HepG2 (cell line): ENCODE measurements at regions not wholly inside any gene's neighbourhood (a gene's known extent, or its start where the extent isn't known, plus 50 kb on each side); places are given as distances from the start of the nearest gene placed in this dataset.

Experiments
- ATAC-seq: fragments of 200-7000 bp; cut with Tn5 transposase; 3 replicates; pipeline ENCODE4 v1.9.1; 2020; ENCODE audit warnings: mild to moderate bottlenecking, moderate library complexity
- BruUV-seq: library from RNA; stranded (reverse); fragments of 400-500 nt; replicated peaks from 2 replicates; lab custom pipeline; 2021; lab: Mats Ljungman, UMichigan
- CTCF ChIA-PET: fragments of 300-600 bp; formaldehyde crosslinking; extraction: SDS; loops from one replicate; lab custom pipeline; 2021; ENCODE audit warnings: low total read pairs, inconsistent platforms, low intra/inter-chr PET ratio; lab: Yijun Ruan, JAX
- POLR2A ChIA-PET: fragments of 350-600 bp; sonication (Branson Sonifier 250); formaldehyde crosslinking; loops from one replicate; lab custom pipeline; 2020; ENCODE audit warnings: antibody characterized with exemption, inconsistent platforms; lab: Yijun Ruan, JAX
- DNase-seq: peaks from one replicate; pipeline ENCODE4 v3.0.0-alpha.2; 2015; ENCODE audit warnings: low spot score
- FAIRE-seq: peaks from 3 replicates; lab custom pipeline; 2011; peaks lifted over from hg19 to GRCh38; lab: Jason Lieb, UNC
- H2AFZ ChIP-seq: one replicate; pipeline ENCODE4 v1.6.1; 2011; ENCODE audit warnings: low read length, inconsistent platforms
- H3K27ac ChIP-seq: fragments of 300-600 bp; 3 replicates; pipeline ENCODE4 v1.8.0; 2011; ENCODE audit warnings: mixed run types, mild to moderate bottlenecking, mixed read lengths, low read length, inconsistent platforms; ENCODE audit not compliant: insufficient read depth; ENCODE audit errors: extremely low read length
- H3K27me3 ChIP-seq, 2 experiments: fragments of 200-600 bp in 1 of 2; 2 replicates in 1 of 2; 3 replicates in 1 of 2; pipeline versions ENCODE4 v1.6.0 to v1.8.0; 2011; ENCODE audit warnings: low read length in 2 of 2, mild to moderate bottlenecking in 2 of 2, moderate library complexity in 2 of 2, inconsistent platforms in 1 of 2; ENCODE audit not compliant: insufficient read depth in 2 of 2, control insufficient read depth in 1 of 2
- H3K36me3 ChIP-seq, 2 experiments: fragments of 200-600 bp in 1 of 2; replicated peaks in 1 of 2; 2 replicates in 1 of 2; 3 replicates in 1 of 2; pipeline versions ENCODE4 v1.5.1 to v1.8.0; 2011; ENCODE audit warnings: low read length in 2 of 2, inconsistent platforms in 1 of 2; ENCODE audit not compliant: insufficient read depth in 2 of 2, control insufficient read depth in 1 of 2
- H3K4me1 ChIP-seq: 2 replicates; pipeline ENCODE4 v1.5.1; 2012; ENCODE audit warnings: low read length, inconsistent platforms; ENCODE audit not compliant: insufficient read depth
- H3K4me2 ChIP-seq: 2 replicates; pipeline ENCODE4 v1.6.0; 2011; ENCODE audit warnings: low read depth, low read length, inconsistent platforms
- H3K4me3 ChIP-seq, 3 experiments: fragments of 200-600 bp in 1 of 3; sonication (generic), shearing (Covaris generic) in 1 of 3; replicated peaks in 1 of 3; 2 replicates each; pipeline ENCODE4 v1.5.1; 2011 to 2016; ENCODE audit warnings: low read length in 3 of 3, inconsistent platforms in 2 of 3, low read depth in 2 of 3, mild to moderate bottlenecking in 2 of 3, control low read depth in 1 of 3, mixed read lengths in 1 of 3; ENCODE audit not compliant: insufficient read depth in 1 of 3
- H3K79me2 ChIP-seq: one replicate; pipeline ENCODE4 v1.6.1; 2011; ENCODE audit warnings: low read length, inconsistent platforms; ENCODE audit not compliant: insufficient read depth
- H3K9ac ChIP-seq: 2 replicates; pipeline ENCODE4 v1.6.0; 2011; ENCODE audit warnings: mild to moderate bottlenecking, low read depth, low read length, inconsistent platforms; ENCODE audit not compliant: insufficient read depth
- H3K9me3 ChIP-seq: 2 replicates; pipeline ENCODE4 v1.5.1; 2012; ENCODE audit warnings: mild to moderate bottlenecking, low read length
- H4K20me1 ChIP-seq: 2 replicates; pipeline ENCODE4 v1.6.0; 2011; ENCODE audit warnings: inconsistent platforms, mild to moderate bottlenecking, low read length, moderate library complexity; ENCODE audit not compliant: insufficient read depth
- ATRX ChIP-seq: sonication (generic); formaldehyde crosslinking; IDR thresholded peaks from 2 replicates; pipeline ENCODE4 v1.4.0; 2020; ENCODE audit warnings: missing genetic modification reagents, borderline replicate concordance
- CBX1 ChIP-seq: IDR thresholded peaks from one replicate; pipeline ENCODE4 v1.6.1; 2016; ENCODE audit warnings: antibody characterized with exemption, low read depth
- CERS6 ChIP-seq: sonication (generic); formaldehyde crosslinking; IDR thresholded peaks from 2 replicates; pipeline ENCODE4 v1.5.0; 2020; ENCODE audit warnings: missing genetic modification reagents
- DPF2 ChIP-seq: sonication (generic); formaldehyde crosslinking; IDR thresholded peaks from 2 replicates; pipeline ENCODE4 v1.4.0; 2020; ENCODE audit warnings: mild to moderate bottlenecking, low read depth, missing genetic modification reagents, borderline replicate concordance
- HES4 ChIP-seq: sonication (generic); formaldehyde crosslinking; IDR thresholded peaks from 2 replicates; pipeline ENCODE4 v1.9.0; 2021; ENCODE audit warnings: mild to moderate bottlenecking, missing genetic modification reagents, borderline replicate concordance
- HMG20B ChIP-seq: conservative IDR thresholded peaks from 2 replicates; pipeline ENCODE4 v1.6.1; 2016; ENCODE audit warnings: missing genetic modification reagents, missing compliant biosample characterization
- HOXA7 ChIP-seq: sonication (generic); formaldehyde crosslinking; IDR thresholded peaks from 2 replicates; pipeline ENCODE4 v1.8.1; 2022; ENCODE audit warnings: mild to moderate bottlenecking, missing genetic modification reagents, moderate library complexity
- KAT8 ChIP-seq: IDR thresholded peaks from 2 replicates; pipeline ENCODE4 v1.6.1; 2016; ENCODE audit warnings: missing genetic modification reagents, missing compliant biosample characterization
- MAF1 ChIP-seq: sonication (generic); formaldehyde crosslinking; IDR thresholded peaks from 2 replicates; pipeline ENCODE4 v1.5.0; 2020; ENCODE audit warnings: missing genetic modification reagents, borderline replicate concordance
- NR2F1 ChIP-seq, 2 experiments: fragments of 450-650 bp in 1 of 2; formaldehyde crosslinking in 1 of 2; IDR thresholded peaks; 2 replicates each; pipeline versions ENCODE4 v1.5.0 to v1.6.1; 2016 to 2020; ENCODE audit warnings: mild to moderate bottlenecking in 1 of 2, missing compliant biosample characterization in 1 of 2, missing genetic modification reagents in 1 of 2, moderate library complexity in 1 of 2
- SATB2 ChIP-seq: sonication (generic); formaldehyde crosslinking; IDR thresholded peaks from 2 replicates; pipeline ENCODE4 v1.5.0; 2020; ENCODE audit warnings: missing genetic modification reagents
- SIN3A ChIP-seq: IDR thresholded peaks from 2 replicates; pipeline ENCODE4 v1.6.1; 2011; ENCODE audit warnings: low read depth, mild to moderate bottlenecking, control low read depth, low read length, borderline replicate concordance
- STAG1 ChIP-seq: sonication (generic); formaldehyde crosslinking; IDR thresholded peaks from 2 replicates; pipeline ENCODE4 v1.4.0; 2020; ENCODE audit warnings: missing genetic modification reagents
- STAT6 ChIP-seq: sonication (generic); formaldehyde crosslinking; IDR thresholded peaks from 2 replicates; pipeline ENCODE4 v1.4.0; 2020; ENCODE audit warnings: missing genetic modification reagents, mild to moderate bottlenecking, borderline replicate concordance
- ZNF3 ChIP-seq: IDR thresholded peaks from 2 replicates; pipeline ENCODE4 v1.7.0; 2017; ENCODE audit warnings: inconsistent platforms
- ZNF557 ChIP-seq: sonication (generic); formaldehyde crosslinking; IDR thresholded peaks from 2 replicates; pipeline ENCODE4 v1.4.0; 2020; ENCODE audit warnings: missing genetic modification reagents
- ZNF574 ChIP-seq: sonication (generic); formaldehyde crosslinking; IDR thresholded peaks from 2 replicates; pipeline ENCODE4 v1.4.0; 2020; ENCODE audit warnings: missing genetic modification reagents
- ZNF766 ChIP-seq: sonication (generic); formaldehyde crosslinking; IDR thresholded peaks from 2 replicates; pipeline ENCODE4 v1.5.0; 2020; ENCODE audit warnings: missing genetic modification reagents, borderline replicate concordance
- WGBS: methylation state at CpG from one replicate; pipeline ENCODE4 v1.1.6; 2017; ENCODE audit warnings: low lambda C conversion rate; 5-methylcytosine and 5-hydroxymethylcytosine counted together
- in situ Hi-C: cut with HindIII; loops from 2 replicates; pipeline ENCODE4 v1.10.0; 2017; ENCODE audit warnings: low pct_unique_long_range_greater_than_20kb; ENCODE audit not compliant: extremely low pct_ligation_motif_present
- intact Hi-C: fragments of 100-400 bp; cut with micrococcal nuclease; formaldehyde crosslinking; loops from one replicate; pipeline ENCODE4 v1.10.0; 2022; ENCODE audit not compliant: unreplicated experiment

GRCh38 chr2:40874380-40874779, 422.5 kb upstream of the SLC8A1 start:
- in situ Hi-C loops (no loop called here), intact Hi-C loops (no loop called here)
- no peak for FAIRE-seq
- Histone ChIP-seq H3K79me2 (no peaks in the 10 kb centered on the region), H2AFZ (no peak overlapping the region), H3K4me2 (no peak overlapping the region), H3K4me3 (no peak overlapping the region), H3K27me3 (no peaks in the 10 kb centered on the region), H3K36me3 (no peaks in the 10 kb centered on the region), H3K27ac (no peak overlapping the region), H4K20me1 (no peaks in the 10 kb centered on the region), H3K4me1 (no peaks in the 10 kb centered on the region), H3K9me3 (no peaks in the 10 kb centered on the region), H3K9ac (no peak overlapping the region)
- TF ChIP-seq ZNF557 (no peak), ZNF766 (CRISPR knock-in tag) (no peak), ZNF574 (CRISPR knock-in tag) (no peak), ZNF3 (no peak), SATB2 (CRISPR knock-in tag) (no peak), ATRX (CRISPR knock-in tag) (no peak), MAF1 (no peak), DPF2 (CRISPR knock-in tag) (no peak), HES4 (CRISPR knock-in tag) (no peak), NR2F1 (CRISPR knock-in tag; IDR thresholded peaks at IDR 0.05) (no peak), CBX1 (no peak), STAT6 (CRISPR knock-in tag) (no peak), CERS6 (CRISPR knock-in tag) (no peak), SIN3A (no peak), HMG20B (no peak), HOXA7 (CRISPR knock-in tag) (no peak), STAG1 (CRISPR knock-in tag) (no peak), KAT8 (CRISPR knock-in tag) (no peak)
- ChIA-PET POLR2A (no interaction called here), CTCF (no interaction called here)
- BruUV-seq: no TSS peak
- no peak for ATAC-seq
- no peak for DNase-seq
- 10% methylated on average over 3 of the region's 3 CpGs for WGBS
